ENCODE measurements at regions not wholly inside any gene's neighbourhood (a gene's known extent, or its start where the extent isn't known, plus 50 kb on each side); places are given as distances from the start of the nearest gene placed in this dataset.

DNA sequence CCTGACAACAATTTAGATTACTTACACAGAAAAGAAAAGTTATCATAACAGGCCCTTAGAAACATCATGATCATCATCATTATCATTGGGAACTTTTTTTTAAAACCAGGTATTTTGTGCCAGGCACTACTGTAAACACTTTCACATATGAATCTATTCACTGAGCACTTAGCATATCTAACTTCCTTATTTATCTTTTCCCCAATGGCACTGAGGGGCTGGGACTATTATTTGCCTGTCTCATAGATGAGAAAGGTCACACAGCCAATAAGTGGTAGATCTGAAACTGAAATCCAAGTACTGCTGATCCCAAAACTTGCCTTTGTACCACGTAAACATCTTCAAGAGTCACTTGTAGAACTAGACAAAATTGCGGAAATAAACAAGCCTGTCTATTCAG is 184.2 kb upstream of the RBPJ start:
- Mint-ChIP-seq H3K27ac (no peak overlapping the region), H3K4me3 (no peak overlapping the region), H3K36me3 (no peaks in the 10 kb centered on the region), H3K27me3 (no peaks in the 10 kb centered on the region), H3K9me3 (ENCODE audit: low read depth) (no peaks in the 10 kb centered on the region), H3K4me1 (ENCODE audit: low read depth) (peaks cover 10% of the 10 kb centered on the region)

DNA sequence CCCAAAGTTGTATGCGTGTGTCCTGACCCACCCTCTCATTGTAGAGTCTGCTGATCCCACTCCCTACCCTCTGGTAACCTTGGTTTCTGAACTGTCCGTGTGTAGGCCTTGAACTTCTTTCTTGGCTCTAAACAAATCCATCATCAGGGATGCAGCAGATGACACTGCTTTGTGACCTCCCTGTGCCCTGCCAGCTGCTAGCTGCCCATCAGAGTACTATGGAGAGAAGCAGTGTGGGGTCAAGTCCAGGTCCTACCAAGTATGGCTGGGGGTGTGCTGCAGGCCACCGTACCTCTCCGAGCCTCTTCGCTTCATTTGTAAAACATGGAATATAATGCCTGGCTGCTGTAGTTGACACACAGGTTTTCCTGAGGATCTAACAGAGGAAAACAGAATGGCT is 183.5 kb upstream of the RBPJ start:
- no peaks in the 10 kb centered on the region for H3K27me3 Mint-ChIP-seq
- H3K9me3 Mint-ChIP-seq (ENCODE audit: low read depth): no peaks in the 10 kb centered on the region
- no peak overlapping the region for H3K27ac Mint-ChIP-seq
- no peak overlapping the region for H3K4me3 Mint-ChIP-seq
- H3K4me1 Mint-ChIP-seq (ENCODE audit: low read depth): peaks cover 6% of the 10 kb centered on the region
- H3K36me3 Mint-ChIP-seq: no peaks in the 10 kb centered on the region

DNA sequence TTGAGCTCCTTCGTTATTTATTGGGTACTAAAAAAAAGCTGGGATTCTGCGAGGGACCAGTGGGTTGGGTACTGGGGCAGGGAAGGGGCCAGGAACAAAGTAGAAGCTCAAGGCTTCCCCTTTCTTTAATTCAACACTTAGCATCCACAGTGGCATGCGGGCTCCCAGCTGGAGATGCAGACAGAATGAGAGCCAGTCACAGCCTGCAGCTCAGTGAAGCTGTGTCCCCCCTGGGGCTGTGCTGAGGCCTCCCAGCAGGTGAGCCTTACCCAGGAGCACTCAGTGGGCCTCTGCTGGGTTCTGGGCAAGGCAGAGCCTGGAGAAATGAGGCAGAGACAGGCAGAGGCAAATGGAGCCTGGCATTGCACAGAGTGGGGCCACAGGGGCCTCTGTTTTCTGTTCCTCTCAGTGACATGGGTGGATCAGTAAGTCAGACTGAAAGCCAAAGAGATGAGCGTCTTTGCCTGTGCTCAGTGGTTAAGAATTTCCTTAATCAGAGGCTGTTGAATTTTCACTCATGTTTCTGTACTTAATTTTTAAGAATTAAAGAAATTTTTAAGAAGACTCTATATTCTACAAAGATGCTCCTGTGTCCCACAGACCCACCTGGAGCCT is 181.4 kb upstream of the RBPJ start:
- peaks cover 3% of the 10 kb centered on the region for H3K4me1 Mint-ChIP-seq (ENCODE audit: low read depth)
- no peak overlapping the region for H3K4me3 Mint-ChIP-seq
- no peaks in the 10 kb centered on the region for H3K9me3 Mint-ChIP-seq (ENCODE audit: low read depth)
- H3K27ac Mint-ChIP-seq: no peak overlapping the region
- H3K27me3 Mint-ChIP-seq: no peaks in the 10 kb centered on the region
- no peaks in the 10 kb centered on the region for H3K36me3 Mint-ChIP-seq

DNA sequence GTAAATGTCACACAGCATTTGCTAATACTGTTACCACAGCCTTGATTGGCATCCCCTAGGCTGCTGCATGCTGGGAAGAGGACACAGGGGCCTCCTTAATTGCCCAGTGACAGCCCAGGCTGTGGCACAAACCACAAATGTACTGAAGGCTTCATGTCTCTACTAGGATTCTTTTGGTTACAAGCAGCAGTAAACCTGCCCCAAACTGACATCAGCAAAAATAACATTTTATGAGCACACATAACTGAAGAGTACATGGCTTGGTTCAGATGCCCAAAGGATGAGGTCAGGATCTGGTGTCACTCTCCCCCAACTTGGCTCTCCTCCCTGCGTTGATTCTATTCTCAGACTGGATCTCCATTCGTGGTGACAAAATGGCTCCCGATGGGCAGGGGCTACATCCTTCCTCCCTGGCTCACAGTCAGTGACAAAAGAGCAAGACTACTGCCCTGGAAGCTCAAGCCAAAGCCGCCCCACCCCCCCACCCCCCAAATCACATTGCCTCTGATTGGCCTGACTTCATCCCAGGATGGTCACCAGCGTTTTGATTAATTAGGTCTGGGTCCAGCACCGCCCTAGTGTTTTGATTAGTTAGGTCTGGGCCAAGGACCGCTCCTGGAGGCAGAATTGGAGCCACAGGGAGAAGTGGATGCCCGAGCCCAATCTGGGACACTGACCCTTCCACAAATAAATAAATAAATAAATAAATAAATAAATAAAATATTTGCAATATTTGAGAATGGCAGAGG is 180.5 kb upstream of the RBPJ start:
- H3K4me3 Mint-ChIP-seq: no peak overlapping the region
- no peaks in the 10 kb centered on the region for H3K9me3 Mint-ChIP-seq (ENCODE audit: low read depth)
- peaks cover 11% of the 10 kb centered on the region for H3K4me1 Mint-ChIP-seq (ENCODE audit: low read depth)
- no peaks in the 10 kb centered on the region for H3K27me3 Mint-ChIP-seq
- no peak overlapping the region for H3K27ac Mint-ChIP-seq
- no peaks in the 10 kb centered on the region for H3K36me3 Mint-ChIP-seq

DNA sequence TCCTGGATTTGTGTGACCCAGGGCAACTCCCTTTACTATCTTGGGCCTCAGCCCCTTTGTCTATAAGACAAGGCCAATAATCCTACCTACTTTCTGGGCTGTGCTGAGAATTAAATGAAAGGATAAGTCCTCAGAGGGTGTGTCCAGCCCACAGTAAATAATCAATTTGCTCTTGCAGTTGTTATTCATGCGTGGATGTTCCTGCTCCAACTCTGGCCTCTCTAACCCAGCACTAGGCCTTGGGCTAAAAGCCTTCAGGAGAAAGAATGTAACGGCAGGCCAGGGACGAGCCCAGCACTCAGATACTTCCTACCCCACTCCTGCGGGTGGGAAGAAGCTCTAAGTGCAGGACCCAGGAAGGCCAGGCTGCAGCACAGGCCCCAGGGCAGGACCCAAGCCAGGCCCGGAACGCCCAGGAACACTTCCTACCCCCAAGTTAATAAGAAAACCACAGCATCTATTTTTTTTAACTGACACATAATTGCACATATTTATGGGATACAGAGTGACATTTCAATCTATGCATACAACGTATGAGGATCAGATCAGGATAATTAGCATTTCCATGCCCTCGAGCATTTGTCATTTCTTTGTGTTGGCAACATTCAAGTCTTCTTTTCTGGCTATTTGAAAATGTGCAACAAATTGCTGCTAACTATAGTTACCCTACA is 179.6 kb upstream of the RBPJ start:
- Mint-ChIP-seq H3K4me3 (no peak overlapping the region), H3K27ac (peak overlapping the region; percentile 31)

DNA sequence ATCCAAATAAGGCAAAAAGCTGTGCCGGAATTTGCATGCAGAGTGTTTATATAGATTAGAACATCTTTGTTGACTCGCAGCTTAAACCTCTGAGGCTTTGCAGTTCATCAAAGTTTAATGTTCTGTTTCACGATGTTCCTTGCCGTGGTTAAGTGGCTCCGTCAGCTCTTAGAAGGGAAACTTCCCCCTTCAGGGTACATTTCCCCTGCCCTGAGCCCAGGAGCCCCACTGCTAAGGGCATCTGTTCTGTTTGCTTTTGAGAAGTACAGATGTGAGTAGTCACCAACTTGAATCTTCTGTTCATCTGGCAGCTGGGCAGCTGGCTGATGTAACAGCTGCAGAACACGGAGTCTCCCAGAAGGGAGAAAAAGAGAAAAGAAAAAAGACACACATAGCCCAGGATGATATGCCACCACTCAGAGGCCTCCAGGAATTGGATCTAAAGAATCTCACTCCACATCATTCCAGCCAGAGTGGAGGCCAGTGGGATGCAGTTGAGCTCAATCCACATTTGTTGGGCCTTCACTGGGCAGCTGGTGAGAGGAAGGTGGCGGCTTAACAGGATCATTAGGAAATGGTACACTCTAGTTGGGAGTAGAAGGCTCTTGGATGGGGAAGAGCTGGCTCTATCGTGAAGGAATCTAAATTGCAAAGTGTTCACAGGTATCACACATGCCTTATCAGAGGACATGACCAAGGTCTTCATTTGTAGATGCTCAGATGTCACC is 178.7 kb upstream of the RBPJ start:
- no peaks in the 10 kb centered on the region for H3K9me3 Mint-ChIP-seq (ENCODE audit: low read depth)
- H3K36me3 Mint-ChIP-seq: no peaks in the 10 kb centered on the region
- H3K4me1 Mint-ChIP-seq (ENCODE audit: low read depth): peaks cover 12% of the 10 kb centered on the region
- no peaks in the 10 kb centered on the region for H3K27me3 Mint-ChIP-seq
- no peak overlapping the region for H3K4me3 Mint-ChIP-seq
- H3K27ac Mint-ChIP-seq: peak overlapping the region; percentile 54

More for the DNA sequence above, 179.6 kb upstream of the RBPJ start:
- no peaks in the 10 kb centered on the region for H3K9me3 Mint-ChIP-seq (ENCODE audit: low read depth)
- H3K27me3 Mint-ChIP-seq: no peaks in the 10 kb centered on the region
- no peaks in the 10 kb centered on the region for H3K36me3 Mint-ChIP-seq
- peaks cover 12% of the 10 kb centered on the region for H3K4me1 Mint-ChIP-seq (ENCODE audit: low read depth)

DNA sequence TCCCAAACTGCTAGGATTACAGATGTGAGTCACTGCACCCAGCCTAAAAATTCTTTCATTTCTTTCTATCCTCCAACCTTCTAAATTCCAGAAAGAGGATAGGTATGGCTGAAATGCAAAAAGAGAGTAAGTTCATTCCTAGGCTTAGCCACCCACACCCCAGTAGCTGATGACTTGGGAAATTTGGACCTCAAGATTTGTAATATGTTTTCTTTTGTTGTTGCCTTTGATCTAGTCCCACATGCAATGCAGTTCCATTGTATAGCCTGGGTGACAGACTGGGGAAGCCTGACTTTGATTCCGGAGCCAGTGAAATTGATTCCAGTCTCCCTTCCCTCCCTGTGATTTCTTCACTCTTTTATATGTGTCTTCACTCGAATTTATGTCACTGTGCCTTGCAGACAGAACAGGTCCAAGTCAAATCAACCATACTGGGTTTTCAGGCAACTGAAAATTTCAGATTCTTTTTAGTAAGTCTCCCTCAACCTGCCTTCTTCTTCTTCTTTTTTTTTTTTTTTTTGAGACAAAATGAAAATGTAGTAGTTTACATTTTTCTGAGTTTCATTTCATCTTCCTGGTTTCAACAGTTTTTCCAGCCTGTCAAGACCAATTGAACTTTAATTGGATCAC is 176.2 kb upstream of the RBPJ start:
- Mint-ChIP-seq H3K36me3 (no peaks in the 10 kb centered on the region), H3K4me1 (ENCODE audit: low read depth) (peaks cover 19% of the 10 kb centered on the region), H3K27ac (peak overlapping the region; percentile 90), H3K4me3 (no peak overlapping the region), H3K9me3 (ENCODE audit: low read depth) (no peaks in the 10 kb centered on the region), H3K27me3 (no peaks in the 10 kb centered on the region)

DNA sequence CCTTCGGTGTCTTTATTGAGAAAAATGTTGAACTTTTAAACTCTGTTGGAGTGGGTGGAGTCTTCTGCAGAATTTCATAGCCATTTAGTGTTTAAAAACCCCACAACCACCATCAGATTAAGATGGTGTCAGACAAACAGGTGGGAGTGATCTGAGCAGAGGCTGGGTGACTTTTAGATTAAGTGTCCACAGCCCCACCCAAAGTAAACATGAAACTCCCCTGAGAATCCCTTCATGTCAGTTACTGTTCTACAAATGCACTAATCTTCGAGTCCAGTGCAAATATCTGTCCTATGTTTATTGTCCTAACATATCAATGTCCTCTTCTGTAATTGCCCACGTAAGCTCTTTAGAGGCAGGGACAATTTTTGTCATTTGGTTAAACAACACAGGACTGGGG is 175.6 kb upstream of the RBPJ start:
- Mint-ChIP-seq H3K9me3 (ENCODE audit: low read depth) (no peaks in the 10 kb centered on the region), H3K4me1 (ENCODE audit: low read depth) (peaks cover 21% of the 10 kb centered on the region), H3K27ac (peak overlapping the region; percentile 90), H3K4me3 (no peak overlapping the region), H3K27me3 (no peaks in the 10 kb centered on the region), H3K36me3 (no peaks in the 10 kb centered on the region)

DNA sequence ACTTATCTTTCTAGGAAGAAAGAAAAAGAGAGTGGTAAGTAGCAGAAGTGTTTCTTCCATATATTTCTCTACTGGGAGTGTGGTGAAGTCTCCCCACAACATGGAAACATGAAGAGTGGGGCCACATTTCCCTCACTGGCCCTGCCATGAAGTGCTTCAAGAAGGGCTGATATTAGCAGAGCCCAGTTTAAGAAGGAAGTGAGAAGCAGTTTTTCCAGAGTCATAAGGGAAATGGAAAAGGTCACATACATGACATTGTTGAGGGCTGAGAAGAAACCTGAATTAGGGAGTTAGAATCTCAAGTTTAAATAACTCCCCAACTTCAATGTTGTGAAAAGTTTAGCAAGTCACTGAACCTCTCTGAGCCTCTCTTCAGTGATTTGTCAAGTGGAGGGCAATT is 171.9 kb upstream of the RBPJ start:
- peak overlapping the region; percentile 56 for H3K27ac Mint-ChIP-seq
- no peak overlapping the region for H3K4me3 Mint-ChIP-seq
- peaks cover 28% of the 10 kb centered on the region for H3K4me1 Mint-ChIP-seq (ENCODE audit: low read depth)
- H3K9me3 Mint-ChIP-seq (ENCODE audit: low read depth): no peaks in the 10 kb centered on the region
- no peaks in the 10 kb centered on the region for H3K36me3 Mint-ChIP-seq
- no peaks in the 10 kb centered on the region for H3K27me3 Mint-ChIP-seq

DNA sequence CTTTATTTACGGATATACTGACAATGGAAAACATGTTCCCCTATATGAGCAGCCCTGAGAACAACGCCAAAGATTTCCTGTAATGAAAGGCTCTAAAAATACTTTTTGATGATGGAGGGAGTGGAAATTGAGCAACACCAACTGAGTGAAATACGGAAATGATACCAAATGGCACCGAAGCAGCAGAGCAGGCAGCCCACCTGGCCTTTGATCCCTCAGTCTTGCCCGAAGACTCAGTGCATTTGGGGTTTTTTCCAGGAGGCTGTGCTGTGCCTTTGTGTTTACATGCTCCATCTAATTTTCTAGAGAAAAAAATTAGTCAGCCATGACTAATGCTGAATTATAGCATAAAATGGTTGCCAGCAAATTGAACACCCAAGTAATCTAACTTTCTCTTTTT is 169.9 kb upstream of the RBPJ start:
- peaks cover 19% of the 10 kb centered on the region for H3K4me1 Mint-ChIP-seq (ENCODE audit: low read depth)
- H3K27ac Mint-ChIP-seq: peak overlapping the region; percentile 74
- H3K4me3 Mint-ChIP-seq: no peak overlapping the region
- H3K36me3 Mint-ChIP-seq: no peaks in the 10 kb centered on the region
- no peaks in the 10 kb centered on the region for H3K27me3 Mint-ChIP-seq
- H3K9me3 Mint-ChIP-seq (ENCODE audit: low read depth): no peaks in the 10 kb centered on the region

DNA sequence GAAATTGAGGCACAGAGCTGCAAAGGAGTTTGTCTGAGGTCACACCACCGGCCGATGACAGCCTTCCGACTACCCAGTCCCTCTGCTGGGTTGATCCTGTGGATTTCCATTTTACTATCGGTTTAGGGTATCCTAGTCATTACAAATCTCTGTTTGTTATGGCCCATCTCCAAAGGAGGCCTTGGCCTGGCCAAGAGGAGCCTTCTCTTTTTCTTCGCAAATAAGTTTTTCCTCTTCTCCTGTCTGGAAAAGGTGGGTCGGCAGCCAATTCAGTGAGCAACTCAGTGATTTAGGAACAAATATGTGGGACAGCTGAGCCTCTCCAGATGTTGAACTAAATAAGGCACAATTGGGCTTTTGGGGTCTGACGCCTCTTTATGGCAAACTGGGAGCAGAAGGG is 169.2 kb upstream of the RBPJ start:
- H3K4me1 Mint-ChIP-seq (ENCODE audit: low read depth): peaks cover 19% of the 10 kb centered on the region
- H3K9me3 Mint-ChIP-seq (ENCODE audit: low read depth): no peaks in the 10 kb centered on the region
- no peaks in the 10 kb centered on the region for H3K36me3 Mint-ChIP-seq
- peak overlapping the region; percentile 74 for H3K27ac Mint-ChIP-seq
- no peak overlapping the region for H3K4me3 Mint-ChIP-seq
- no peaks in the 10 kb centered on the region for H3K27me3 Mint-ChIP-seq

DNA sequence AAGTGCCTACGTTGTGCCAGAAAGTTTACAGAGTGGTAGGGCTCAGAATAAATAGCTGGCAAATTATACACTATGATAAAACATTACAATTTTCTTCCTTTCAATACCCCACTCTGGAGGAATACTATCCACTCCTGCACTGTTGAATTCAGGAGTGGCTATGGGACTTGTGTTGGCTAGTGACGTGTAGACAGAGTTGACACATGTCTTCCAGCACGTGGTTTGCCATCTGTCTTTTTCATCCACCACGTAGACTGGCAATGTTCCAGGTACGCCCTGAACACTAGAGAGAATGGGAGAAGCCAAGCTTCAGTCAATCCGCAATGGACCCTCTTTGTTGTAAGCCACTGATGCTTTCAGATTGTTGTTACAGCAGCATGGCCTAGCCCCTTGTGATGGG is 168.8 kb upstream of the RBPJ start:
- no peaks in the 10 kb centered on the region for H3K9me3 Mint-ChIP-seq (ENCODE audit: low read depth)
- no peaks in the 10 kb centered on the region for H3K27me3 Mint-ChIP-seq
- peaks cover 19% of the 10 kb centered on the region for H3K4me1 Mint-ChIP-seq (ENCODE audit: low read depth)
- peak overlapping the region; percentile 4 for H3K27ac Mint-ChIP-seq
- H3K36me3 Mint-ChIP-seq: no peaks in the 10 kb centered on the region
- H3K4me3 Mint-ChIP-seq: no peak overlapping the region

DNA sequence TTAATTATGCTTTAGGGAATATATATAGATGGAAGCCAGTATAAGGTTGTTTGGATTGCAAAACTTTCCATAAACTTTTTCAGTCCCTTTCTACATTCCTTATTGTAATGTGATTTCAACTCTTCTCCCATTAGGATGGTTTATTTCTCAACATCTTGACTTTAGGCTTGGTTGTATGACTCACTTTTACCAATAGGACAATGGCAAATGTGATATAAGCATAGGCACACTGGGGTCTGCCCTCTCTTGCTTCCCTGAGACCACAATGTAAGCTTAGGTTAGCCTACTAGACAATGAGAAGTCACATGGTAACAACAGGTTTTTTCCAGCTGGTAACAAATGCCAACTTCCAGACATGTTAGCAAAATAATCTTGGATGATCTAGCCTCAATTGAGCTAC is 163.3 kb upstream of the RBPJ start:
- peaks cover 2% of the 10 kb centered on the region for H3K36me3 Mint-ChIP-seq
- H3K4me3 Mint-ChIP-seq: no peak overlapping the region
- peak overlapping the region; percentile 70 for H3K27ac Mint-ChIP-seq
- no peaks in the 10 kb centered on the region for H3K27me3 Mint-ChIP-seq
- no peaks in the 10 kb centered on the region for H3K9me3 Mint-ChIP-seq (ENCODE audit: low read depth)
- peaks cover 10% of the 10 kb centered on the region for H3K4me1 Mint-ChIP-seq (ENCODE audit: low read depth)

DNA sequence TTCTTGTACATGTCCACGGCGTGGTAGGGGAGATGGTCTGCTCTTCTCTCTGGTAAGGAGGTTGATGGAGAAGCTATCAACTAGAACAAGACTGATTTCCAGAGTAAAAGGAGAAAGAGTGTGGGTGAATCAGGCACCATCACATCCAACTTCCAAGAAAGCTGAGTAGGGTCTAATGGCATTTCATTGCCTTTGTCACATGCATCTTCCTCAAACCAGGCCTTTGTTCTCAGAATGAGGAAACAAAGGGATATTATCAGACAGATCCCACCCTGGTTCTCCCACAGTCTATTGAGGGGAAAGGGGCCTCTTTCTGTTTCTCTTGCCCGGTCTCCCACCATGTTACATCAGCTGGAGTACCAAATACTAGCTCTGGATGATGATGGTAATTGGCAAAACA is 160.2 kb upstream of the RBPJ start:
- H3K27me3 Mint-ChIP-seq: no peaks in the 10 kb centered on the region
- no peak overlapping the region for H3K27ac Mint-ChIP-seq
- no peaks in the 10 kb centered on the region for H3K9me3 Mint-ChIP-seq (ENCODE audit: low read depth)
- H3K4me1 Mint-ChIP-seq (ENCODE audit: low read depth): peaks cover 10% of the 10 kb centered on the region
- peaks cover 2% of the 10 kb centered on the region for H3K36me3 Mint-ChIP-seq
- H3K4me3 Mint-ChIP-seq: no peak overlapping the region

Measured in activated naive CD8-positive, alpha-beta T cell (primary cell).